Kidney epithelial cell (primary cell): ENCODE measurements at regions not wholly inside any gene's neighbourhood (a gene's known extent, or its start where the extent isn't known, plus 50 kb on each side); places are given as distances from the start of the nearest gene placed in this dataset.

ENCODE experiments used
- DNase-seq: peaks from one replicate; pipeline ENCODE4 v3.0.0-alpha.2; 2010; ENCODE audit warnings: low read depth
- H3K27me3 ChIP-seq: 2 replicates; pipeline ENCODE4 v1.6.0; 2011; ENCODE audit warnings: low read length; ENCODE audit not compliant: control insufficient read depth, insufficient read depth
- H3K36me3 ChIP-seq: 2 replicates; pipeline ENCODE4 v1.5.1; 2011; ENCODE audit warnings: low read length; ENCODE audit not compliant: control insufficient read depth, insufficient read depth
- H3K4me3 ChIP-seq: 2 replicates; pipeline ENCODE4 v1.5.1; 2011; ENCODE audit warnings: low read depth, mild to moderate bottlenecking, control low read depth, low read length
- TF ChIP-seq, protein P1 (sequence below): IDR thresholded peaks from 2 replicates; pipeline ENCODE4 v1.5.1; 2011; ENCODE audit warnings: mild to moderate bottlenecking, moderate library complexity, low read length, control low read depth, inconsistent platforms; ENCODE audit not compliant: insufficient read depth, poor library complexity, severe bottlenecking

DNA sequence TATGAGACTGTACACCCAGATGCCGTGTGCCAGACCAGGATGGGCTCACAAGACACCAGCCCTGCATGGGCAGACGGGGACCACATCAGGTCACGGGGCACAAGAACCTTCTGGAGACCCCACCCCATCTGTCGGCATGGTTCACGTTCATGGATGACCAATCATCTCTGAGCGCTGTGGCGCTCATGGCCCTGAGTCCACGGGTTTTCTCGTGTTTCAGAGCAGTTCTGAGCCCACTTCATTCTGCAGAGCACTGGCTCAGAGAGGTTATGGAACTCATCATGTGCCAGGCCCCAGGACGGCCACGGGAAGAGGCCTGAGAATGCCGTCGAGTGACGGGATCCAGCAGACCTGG lies 63.0 kb upstream of the PPARA start:
- H3K27me3 ChIP-seq, result no peaks in the 10 kb centered on the region
- H3K36me3 ChIP-seq, result peaks cover 6% of the 10 kb centered on the region
- no peak for DNase-seq
- H3K4me3 ChIP-seq, result no peak overlapping the region
- TF ChIP-seq, protein P1, sequence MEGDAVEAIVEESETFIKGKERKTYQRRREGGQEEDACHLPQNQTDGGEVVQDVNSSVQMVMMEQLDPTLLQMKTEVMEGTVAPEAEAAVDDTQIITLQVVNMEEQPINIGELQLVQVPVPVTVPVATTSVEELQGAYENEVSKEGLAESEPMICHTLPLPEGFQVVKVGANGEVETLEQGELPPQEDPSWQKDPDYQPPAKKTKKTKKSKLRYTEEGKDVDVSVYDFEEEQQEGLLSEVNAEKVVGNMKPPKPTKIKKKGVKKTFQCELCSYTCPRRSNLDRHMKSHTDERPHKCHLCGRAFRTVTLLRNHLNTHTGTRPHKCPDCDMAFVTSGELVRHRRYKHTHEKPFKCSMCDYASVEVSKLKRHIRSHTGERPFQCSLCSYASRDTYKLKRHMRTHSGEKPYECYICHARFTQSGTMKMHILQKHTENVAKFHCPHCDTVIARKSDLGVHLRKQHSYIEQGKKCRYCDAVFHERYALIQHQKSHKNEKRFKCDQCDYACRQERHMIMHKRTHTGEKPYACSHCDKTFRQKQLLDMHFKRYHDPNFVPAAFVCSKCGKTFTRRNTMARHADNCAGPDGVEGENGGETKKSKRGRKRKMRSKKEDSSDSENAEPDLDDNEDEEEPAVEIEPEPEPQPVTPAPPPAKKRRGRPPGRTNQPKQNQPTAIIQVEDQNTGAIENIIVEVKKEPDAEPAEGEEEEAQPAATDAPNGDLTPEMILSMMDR, result no peak

DNA sequence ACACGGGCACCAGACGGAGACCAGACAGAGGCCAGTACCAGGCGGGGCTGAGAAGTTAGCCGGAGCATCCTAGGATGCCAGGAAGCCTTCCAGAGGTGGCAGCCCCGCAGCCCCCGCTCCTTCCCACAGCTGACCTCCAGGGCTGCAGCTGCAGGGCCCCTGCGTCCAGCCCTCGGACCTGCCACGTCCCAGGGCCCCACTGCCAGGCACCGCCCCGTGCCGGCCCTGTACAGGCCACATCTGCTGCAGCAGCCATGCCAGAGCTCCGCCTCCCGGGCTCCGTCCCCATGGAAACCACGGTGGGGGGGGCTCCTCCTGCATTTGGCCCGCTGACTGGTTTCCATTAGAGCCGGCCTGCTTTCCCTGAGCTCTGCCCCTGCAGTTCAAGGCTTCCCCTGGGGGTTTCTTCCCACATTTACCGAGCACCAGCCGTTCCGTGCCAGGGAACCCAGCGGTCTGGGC lies 62.5 kb upstream of the PPARA start:
- TF ChIP-seq, protein P1, result no peak
- Histone ChIP-seq H3K4me3 (no peak overlapping the region), H3K36me3 (peaks cover 6% of the 10 kb centered on the region), H3K27me3 (no peaks in the 10 kb centered on the region)
- no peak for DNase-seq

DNA sequence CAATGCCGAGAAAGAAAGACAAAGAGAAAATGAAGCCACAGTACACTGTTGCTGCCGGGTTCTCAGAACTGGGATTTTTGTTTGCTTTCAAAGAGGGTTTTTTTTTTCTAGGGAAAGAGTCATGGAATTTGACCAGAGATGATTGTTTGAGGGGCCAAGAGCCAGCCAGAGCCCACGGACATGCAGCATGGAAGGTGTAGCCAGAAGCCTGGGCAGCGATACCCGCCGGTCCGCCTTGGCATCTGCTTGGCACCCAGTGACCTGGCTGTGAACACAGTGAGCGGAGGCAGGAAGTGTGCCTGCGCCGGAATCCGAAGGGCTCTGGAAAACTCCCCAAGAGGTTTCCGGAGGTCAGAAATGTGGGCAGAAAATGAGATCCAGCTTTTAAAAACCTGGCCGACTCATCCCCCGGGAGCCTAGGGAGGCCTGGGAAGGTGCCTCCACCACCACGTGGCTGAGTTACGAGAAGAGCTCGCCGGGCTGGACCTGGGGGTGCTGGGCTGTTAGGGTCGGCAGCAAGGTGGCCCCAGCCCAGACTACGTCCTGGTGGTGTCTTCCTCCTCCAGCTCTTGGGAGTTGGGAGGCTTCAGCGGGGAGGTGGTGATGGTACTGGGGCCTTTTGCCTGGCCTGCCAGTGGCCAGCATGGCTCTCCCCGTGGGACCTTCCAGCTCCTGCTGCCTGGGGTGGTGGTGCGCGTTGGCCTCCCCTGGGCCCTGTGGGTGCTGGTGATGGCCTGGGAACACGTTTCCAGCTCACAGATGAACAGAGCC lies 61.6 kb upstream of the PPARA start:
- no peak for DNase-seq
- Histone ChIP-seq H3K36me3 (peaks cover 8% of the 10 kb centered on the region), H3K4me3 (no peak overlapping the region), H3K27me3 (no peaks in the 10 kb centered on the region)
- TF ChIP-seq, protein P1, result no peak

DNA sequence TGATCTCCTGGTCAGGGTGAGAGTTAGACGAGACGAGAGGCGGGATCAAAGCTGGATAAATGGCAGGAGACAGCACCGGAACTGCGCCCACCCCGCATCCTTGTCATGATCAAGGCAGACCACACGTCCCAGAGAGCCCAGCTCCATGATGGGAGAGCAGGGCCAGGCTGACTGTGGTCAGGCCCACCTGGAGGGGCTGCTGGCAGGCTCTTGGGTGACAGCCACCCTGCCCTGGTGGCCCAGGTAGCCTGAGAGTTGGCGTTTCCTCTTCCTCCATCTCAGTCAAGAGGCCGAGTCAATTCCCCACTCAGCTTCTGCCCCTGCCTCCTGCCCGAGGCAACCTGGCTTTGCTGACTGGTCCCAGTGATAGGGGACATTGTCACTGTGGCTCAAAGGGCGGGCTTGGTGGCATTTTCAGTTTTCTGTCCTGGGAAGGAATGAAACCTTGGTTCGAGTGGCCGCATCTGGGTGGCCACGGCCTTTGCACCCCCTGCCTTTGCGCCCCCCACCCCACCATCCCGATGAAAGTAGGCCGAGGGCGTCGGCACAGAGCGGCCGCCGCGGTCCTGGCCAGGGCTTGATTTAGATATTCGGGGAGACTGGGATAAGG lies 60.8 kb upstream of the PPARA start:
- TF ChIP-seq, protein P1, result no peak
- no peak for DNase-seq
- Histone ChIP-seq H3K36me3 (peaks cover 10% of the 10 kb centered on the region), H3K4me3 (no peak overlapping the region), H3K27me3 (no peaks in the 10 kb centered on the region)

DNA sequence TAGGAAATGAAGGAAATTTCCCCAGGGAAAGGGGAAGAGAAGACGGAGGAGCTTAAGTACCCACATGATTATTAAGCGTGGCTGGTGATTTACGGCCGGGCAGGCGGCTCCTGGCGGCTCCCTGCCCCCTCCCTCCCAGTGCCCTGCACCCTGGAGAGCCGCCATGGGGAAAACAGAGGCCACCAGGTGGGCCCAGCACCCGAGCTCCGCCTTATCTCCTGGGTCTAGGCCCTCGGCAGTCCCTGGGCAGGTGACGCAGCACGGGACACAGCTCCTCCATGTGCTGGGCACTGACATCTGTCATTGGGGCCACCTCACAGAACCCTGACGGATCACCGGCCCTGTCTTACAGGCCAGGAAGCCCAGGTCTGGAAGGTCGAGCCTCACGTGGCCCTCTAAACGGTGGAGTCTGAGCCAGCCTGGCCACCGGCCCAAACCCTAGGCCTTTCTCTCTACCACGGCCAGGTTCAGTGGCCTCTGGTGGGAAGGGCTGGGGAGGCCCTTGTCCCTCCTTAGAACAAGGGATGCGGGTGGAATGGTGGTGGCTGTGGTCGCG lies 60.2 kb upstream of the PPARA start:
- H3K4me3 ChIP-seq, result no peak overlapping the region
- no peaks in the 10 kb centered on the region for H3K27me3 ChIP-seq
- peaks cover 10% of the 10 kb centered on the region for H3K36me3 ChIP-seq
- DNase-seq, result no peak
- TF ChIP-seq, protein P1, result no peak
